HG02759 (cell line): ENCODE measurements at regions not wholly inside any gene's neighbourhood (a gene's known extent, or its start where the extent isn't known, plus 50 kb on each side); places are given as distances from the start of the nearest gene placed in this dataset.

Experiments
- ATAC-seq: cut with Tn5 transposase; IDR thresholded peaks from one replicate; pipeline ENCODE4 v1.9.1; 2021; ENCODE audit warnings: mild to moderate bottlenecking, moderate library complexity; ENCODE audit not compliant: unreplicated experiment

DNA sequence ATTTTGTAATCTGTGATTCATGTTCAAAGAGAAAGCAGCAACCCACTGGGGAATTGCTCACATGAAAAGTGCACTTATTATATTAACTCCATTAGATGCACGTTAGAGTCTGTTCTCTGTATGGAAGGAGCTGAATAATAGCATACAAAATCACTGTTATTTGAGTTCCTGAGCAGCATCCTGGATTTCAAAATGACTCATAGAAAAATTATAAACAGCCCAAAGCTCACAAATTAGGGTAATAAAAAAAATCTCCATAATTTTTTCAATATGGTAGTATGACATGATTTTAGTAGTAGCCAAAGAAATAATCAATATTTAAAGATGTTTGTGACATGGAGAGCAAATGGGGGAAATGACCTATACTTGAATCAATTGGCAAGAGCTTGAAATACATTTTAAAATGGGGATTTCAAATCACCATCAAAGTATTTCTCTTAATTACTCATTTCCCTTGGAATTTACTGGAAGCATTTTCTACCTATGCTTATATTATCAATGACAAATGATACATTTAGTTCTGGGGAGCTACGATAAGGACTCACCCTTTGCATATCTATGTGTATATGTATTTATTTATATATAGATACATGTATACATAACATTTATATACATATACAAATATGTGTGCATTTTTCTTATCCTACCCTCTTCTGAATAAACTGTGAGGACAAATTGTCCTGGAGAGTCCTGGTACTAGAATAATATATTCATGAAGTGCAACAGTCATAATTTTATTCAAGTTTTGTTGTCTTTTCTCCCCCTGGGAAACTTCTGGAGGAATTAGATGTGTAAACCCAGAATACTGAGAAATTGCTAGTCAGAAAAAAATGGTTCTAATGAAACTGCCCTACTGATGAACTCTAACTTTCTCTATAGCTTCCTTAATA, 116.3 kb downstream of the RPL22L1 start:
- ATAC-seq: no peak

DNA sequence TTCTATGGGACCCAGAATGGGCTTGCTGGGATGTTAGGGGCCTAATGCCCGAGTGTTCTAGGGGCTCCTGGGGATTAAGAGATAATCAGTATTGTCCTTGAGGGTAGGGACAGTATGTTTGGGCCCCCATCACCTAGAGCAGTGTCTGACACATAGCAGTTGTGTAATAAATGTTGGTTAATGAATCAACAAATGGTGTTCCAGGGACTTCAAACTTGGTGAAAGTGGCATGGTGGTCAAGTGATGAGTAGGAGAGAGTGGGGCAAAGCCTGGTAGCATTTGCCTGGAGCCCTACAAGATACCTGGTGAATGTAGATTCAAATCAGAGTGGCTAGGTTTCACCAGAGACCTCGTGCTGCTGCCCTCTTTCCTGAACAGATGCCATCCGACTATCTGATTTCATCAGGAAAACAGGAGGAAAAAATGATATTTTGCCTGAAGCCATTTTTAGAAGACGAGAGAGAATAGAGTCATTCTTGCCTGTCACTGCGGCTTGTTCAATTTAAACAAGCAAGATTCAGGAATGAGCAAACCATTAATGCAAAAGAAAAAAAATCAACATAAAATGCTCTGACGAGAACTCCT, 117.3 kb downstream of the RPL22L1 start:
- ATAC-seq: no peak

DNA sequence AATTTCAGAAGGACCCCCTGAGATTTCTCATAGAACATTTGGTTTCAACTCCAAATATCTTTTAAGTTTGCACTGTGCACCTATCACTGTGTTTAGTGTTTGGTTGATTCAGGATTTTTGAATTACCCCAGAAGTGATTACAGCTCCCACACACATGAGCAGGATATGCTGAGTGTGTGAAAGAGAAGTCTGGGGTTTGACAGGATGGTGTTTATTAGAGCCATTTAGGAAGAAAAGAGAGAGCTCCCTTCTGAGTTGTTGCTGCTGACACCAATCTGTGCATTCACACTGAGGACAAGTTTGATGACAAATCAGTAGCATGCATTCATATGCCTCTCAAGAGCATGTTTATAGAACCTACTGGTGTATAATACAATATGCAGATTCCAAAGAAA, 118.1 kb downstream of the RPL22L1 start:
- ATAC-seq: no peak

DNA sequence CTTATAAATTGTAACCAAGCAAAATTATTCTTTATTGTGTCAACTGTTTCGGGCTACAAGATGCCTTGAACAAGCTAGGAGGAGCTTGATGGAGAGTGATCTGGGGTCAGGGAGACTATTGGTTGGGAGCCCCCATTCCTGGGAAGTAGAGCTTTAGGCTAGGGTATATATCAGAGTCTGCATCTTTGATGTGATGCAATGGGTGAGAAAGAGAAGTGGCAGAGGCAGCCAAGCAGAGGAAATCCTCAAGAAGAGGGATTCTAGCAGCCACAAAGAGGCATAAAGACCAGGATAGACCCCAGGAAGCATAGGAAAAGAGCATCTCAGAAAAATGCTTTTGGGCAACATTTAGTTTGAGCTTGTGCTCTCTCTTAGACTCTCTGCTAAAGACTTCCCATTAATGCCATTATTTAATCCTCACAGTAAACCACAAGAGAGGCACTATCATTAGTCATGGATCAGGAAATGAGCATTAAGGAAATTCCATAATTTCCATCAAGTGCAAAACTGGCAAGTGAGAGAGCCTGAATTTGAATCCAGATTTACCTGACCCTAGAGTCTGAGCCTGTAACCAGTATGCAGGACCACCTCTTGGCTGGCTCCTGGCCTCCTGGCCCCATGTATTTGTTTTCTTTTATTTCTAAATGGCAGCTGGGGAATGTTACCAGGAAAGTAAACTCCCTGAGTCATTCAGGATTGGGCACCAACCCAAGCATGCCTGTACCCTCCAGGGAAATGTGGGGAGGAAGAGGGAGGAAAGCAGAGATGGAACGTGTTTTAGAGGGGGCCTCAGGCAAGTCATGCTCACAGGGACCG, 118.7 kb downstream of the RPL22L1 start:
- no peak for ATAC-seq

DNA sequence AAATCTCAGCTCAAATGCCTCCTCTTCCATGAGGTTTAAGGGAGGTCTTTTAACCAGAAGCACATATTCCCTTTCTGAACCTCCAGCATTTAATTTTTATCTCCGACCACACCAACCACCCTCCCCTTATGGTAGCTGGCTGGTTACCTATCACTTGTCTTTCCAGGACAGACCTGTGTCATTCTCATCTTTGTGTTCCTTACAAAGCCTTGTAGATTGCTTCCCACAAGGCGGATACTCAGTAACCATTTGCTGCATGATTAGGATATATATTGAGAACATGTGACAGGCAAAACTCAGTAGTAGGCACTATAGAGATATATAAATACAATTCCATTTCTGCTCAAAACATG, 119.5 kb downstream of the RPL22L1 start:
- no peak for ATAC-seq

DNA sequence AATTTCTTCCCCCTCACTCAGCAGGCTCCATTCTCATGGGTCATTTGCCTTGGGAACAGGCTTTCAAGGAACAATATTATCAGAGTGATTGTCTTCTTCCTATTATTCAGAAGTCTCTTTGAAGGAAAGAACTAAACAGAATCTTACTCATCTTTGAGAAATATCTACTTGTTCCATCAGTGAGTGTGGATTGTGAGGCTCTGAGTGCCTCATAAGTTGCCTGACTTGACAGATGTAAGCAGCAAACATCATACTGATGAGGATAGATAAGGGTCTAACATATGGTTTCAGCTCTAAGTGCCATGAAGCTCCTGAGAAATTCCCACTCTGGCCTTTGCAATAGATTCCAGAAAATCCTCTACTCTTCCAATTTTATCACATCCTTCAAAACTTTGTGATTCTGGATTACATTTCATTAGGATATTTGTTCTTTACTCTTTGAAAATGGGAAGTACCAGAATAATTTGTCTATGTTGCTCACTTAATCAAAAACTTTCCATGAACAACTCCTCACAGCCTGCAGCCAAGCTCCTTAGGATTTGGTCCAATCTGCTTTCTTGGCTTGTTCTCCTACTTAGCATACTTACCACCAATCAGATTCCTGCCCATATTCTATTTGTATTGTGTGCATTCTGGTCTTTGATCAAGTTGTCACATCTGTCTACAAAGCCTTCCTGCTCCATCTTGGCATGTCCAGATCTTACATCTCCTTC, 120.1 kb downstream of the RPL22L1 start:
- no peak for ATAC-seq

DNA sequence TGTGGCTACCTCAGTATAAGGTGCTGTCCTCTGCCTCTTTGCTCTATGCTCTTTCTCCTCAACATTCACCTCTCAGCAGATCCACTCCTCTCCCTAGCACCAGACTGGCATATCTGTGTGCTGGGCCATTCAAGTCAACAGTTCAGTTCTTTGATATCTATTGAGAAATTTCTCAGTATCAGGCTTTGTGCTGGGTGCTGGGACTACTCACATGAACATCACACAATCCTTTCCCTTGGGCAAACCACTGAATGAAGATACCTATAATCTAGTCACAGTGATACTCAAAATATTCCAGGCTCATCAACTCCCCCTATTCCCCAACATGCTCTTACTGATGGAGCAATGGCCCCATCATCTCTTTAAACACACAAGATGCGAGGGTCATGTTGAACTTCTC, 120.8 kb downstream of the RPL22L1 start:
- no peak for ATAC-seq

DNA sequence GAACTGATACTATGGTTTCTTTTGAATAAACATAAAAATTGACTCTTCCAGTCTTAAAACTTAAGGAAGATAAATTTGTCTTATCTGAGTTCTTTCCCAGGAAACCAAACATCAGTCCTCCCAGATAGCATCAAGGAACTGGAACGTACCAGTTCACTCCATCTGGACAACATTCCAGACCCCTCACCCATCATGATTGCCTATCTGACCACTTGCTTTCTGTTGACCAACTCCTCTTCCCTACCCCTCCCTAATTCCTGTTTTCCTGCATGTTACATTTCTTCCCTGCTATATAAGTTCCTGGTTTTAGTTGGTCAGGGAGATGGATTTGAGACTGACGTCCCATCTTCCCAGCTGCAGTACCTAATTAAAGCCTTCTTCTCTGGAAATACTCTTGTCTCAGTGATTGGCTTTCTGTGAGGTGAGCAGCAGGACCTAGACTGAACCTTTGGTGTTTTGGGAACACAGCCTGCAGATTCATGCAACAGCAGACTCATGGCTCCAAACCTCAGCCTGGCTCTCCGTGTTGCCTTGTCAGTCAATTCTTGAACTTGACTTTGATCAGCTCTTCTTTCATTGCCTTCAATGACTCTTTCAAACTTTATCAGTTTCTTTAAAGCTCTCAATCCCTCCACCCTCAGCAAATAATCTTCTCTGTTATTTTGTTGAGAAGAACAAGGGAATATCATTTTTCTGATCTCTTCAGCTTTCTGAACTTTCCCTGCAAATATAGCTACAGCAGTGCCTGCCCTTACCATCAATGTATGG, 123.6 kb downstream of the RPL22L1 start:
- no peak for ATAC-seq

DNA sequence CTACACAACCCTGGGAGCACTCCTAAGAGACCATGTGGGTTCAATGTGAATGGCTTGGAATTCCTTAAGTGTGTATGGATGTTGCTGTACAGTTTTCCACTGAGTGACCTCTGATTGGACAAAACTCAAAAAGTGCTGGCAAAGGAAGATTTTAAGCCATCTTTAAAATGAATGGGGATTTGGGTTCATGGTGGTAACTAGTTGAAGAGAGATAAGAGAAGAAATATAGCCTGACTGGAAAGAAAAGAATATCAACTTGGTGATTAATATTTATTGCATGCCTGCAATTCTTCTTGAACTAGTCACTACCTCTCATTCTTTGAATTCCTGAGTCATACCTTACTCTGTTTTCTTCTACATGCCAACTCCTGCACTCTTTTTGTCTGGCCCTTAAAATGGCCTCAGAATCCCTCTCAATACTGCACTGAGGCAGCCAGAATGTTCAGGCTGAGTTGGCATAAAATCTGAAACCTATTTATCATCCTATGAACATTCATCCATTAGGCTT, 124.7 kb downstream of the RPL22L1 start:
- ATAC-seq: no peak

DNA sequence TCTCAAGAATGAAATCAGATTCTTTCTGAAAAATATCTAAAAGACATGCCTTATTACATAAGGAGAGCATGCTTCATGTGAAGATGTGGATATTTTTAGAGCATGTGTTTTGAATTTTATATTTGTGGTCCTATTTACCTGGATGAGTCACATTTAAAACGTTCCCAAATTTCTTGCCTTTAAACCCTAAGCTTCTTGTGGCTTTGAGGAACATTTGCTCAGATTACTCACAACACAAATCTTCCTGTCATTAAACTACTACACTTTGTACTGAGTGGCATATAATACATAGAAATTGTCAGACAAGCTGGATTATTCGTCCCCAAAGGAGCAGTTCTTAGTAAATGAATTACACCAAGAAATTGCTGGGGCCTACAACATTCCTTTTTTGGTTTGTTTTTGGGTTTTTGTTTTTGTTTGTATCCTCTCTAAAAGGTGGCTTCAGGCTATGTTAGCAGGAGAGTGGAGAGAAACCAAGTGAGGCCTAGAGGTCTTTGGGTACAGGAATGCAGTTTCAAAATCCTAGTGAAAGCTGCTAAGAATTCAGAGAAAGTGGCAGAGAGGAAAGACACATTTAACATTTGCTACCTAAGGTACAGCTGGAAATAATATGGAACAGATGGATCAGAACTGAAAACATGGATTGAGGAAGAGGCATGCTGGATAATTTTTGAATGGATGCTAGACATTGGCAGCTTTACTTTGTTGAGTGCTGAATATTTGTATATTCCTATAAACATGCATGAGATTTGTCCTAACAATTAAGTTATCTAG, 128.1 kb downstream of the RPL22L1 start:
- no peak for ATAC-seq

DNA sequence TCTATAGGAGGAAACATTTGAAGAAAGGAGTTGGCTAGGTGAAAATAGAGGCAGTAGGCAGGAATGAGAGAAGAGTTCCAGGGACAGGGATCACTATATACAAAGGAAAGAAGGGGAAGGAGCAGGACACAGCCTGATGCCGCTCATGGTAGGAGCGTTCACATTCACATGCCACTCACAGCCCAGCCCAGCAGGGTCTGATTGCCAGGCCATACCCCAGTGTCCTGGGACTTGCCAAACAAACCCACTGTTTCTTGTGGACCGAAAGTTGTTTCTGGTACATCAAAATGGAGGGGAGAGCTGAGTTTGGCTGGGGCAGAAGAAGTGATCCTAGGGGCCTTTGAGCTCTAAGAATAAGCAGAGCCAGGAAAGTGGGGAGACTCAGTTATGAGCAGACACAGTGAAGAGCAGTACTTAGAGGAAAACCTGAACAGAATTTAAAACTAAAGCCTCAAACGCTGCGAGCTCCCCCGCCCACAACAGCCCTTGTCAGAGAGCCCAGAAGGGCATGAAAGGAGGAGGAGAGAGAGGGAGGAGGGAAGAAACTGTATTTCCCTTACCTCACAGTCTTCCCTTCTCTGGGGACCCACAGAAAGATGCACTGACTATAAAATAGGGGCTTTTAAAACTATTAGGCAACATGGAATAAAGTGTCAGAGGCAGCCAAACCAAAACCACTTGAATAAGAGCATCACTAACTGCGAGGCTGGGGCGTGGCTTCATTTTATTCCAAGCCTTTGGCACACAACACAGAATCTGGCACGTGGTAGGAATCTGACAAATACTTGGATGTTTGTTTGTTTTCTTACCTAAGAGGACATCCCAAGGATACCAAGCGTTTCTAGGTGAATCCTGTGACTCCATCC, 129.0 kb downstream of the RPL22L1 start:
- ATAC-seq: no peak

DNA sequence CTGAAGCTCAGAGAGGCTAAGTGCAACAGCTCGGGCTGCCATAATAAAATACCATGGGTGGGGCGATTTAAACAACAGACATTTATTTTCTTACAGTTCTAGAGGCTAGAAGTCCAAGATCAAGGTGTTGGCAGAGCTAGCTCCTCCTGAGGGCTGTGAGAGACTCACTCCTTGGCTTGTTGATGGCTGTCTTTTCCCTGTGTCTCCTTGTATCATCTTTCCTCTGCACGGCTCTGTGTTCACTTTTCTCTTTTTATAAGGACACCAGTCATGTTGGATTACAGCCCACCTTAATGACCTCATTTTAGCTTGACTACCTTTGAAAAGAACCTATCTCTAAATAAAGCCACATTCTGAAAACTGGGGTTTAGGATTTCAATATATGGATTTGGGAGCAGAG, 129.7 kb downstream of the RPL22L1 start:
- no peak for ATAC-seq

DNA sequence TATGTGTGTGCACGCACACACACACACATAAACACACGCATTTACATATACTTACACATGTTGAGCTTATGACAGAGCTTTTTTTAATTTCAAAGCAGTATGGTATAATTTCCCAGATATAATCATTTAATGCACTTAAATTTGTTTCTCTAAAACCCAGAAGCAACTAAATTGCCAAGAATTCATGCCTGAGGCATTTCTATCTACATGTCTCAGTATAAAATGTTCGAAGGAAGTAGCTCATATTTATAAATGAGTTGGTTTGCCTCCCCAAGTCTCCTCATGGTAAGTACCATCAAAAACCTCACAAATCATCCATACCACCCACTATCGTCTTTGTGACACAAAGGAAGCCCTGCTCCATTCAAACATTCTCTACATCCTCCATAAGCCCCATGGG, 130.6 kb downstream of the RPL22L1 start:
- no peak for ATAC-seq

DNA sequence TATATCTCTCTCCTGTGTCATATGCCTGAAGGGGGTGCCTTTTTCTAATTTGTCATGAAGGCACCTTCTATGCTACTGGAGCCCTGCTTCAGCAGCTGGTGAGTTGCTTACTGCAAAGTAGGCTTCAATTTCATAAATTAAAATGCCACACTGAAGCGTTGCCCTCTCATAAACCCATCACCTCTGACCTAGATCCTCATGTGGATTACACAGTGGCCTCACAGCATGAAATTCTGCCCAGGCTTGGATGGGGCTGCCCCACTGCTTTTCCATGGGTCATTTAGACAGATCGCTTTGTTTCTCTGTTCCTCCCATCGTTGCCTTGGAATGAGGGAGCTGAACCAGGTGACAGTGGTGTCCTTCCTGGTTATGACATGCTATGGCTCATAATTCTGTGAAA, 131.2 kb downstream of the RPL22L1 start:
- ATAC-seq: no peak

DNA sequence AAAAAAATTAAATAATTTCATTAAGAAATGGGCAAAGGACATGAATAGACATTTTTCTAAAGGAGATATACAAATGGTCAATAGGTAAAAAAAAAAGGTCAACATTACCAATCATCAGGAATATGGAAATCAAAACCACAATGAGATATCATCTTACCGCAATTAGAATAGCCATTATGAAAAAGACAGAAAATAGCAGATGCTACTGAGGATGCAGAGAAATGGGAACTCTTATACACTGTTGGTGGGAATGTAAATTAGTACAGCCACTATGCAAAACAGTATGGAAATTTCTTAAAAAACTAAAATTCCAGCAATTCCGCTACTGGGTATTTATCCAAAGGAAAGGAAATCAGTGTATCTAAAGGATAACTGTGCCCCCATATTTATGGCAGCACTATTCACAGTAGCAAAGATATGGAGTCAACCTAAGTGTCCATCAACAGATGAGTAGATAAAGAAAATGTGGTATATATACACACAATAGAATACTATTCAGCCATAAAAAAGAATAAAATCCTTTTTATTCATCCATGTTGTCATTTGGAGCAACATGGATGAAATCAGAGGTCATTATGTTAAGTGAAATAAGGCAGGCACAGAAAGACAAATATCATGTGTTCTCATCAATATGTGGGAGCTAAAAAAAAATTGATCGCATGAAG, 132.4 kb downstream of the RPL22L1 start:
- ATAC-seq: no peak

DNA sequence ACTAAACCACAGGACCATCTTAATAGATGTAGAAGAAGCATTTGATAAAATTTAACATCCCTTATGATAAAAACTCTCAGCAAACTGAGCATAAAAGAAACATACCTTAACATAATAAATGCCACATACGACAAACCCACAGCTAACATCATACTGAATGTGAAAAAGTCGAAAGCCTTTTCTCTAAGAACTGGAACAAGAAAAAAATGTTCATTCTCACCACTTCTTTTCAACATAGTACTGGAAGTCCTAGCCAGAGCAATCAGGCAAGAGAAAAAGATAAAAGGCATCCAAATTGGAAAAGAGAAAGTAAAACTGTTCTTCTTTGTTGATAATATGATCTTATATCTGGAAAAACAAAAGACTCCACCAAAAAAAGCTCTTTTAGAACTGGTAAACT, 134.2 kb downstream of the RPL22L1 start:
- ATAC-seq: no peak

DNA sequence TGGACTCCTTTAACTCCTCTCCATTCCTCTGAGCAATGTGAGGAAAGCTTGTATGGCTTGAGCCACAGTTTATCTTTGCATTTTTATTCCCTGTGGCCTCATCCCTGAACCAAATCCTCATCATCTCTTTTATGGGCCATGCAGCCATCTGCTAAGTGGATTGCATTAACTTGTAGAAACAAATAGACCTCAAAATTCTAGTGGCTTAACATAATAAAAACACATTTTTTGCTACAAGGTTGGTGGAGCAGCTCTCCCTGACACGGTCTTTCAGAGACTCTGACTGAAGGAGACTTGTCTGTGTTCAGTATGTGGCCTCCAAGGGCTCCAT, 135.3 kb downstream of the RPL22L1 start:
- ATAC-seq: no peak

DNA sequence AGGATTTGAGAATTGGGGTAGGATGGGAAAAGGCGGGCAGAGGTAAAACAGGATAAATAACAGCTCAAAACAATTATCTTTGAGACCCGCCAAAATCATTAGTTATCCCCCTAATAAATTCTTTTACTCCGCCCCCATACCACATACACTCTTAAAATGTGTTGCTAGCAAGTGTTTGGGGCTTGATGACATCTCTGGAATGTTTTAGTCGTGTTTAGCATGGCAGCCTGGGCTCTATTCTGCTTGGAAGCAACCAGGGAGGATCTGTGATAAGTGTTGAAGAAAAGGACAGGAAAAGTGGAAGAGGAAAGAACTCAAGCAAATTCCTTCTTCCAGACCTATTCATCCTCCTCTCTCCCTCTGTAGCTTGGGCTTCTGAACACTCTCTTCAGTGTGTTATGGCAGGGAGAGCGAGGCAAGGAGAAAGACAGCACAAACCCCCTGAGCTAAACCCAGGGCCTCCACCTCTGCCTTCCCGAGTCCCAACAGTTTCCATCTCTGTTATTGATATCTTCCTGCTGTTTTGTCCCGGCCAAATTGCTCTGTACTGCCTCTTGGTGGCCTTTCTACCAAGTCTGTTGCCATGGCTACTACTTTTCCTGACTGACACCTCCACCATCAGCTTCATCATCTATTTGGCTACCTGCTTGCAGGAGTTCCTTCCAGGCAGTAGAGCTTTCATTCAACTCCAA, 135.8 kb downstream of the RPL22L1 start:
- no peak for ATAC-seq
